SIG-M5 treated with dmso at 0.1 percent for 504 hours (cell line): ENCODE measurements at regions not wholly inside any gene's neighbourhood (a gene's known extent, or its start where the extent isn't known, plus 50 kb on each side); places are given as distances from the start of the nearest gene placed in this dataset.

Experiments used
- DNase-seq: peaks from one replicate; lab custom pipeline; 2025; ENCODE audit not compliant: unreplicated experiment; lab: John Stamatoyannopoulos, UW

GRCh38 chr16:64469906-64470702 lies 651.8 kb downstream of the CDH11 start:
- no peak for DNase-seq

GRCh38 chr16:64469351-64469750 lies 652.5 kb downstream of the CDH11 start:
- no peak for DNase-seq

GRCh38 chr16:64468515-64469090 lies 653.3 kb downstream of the CDH11 start:
- no peak for DNase-seq

- DNase-seq: no peak
Observed at GRCh38 chr16:64459821-64460220, 662.0 kb downstream of the CDH11 start.

GRCh38 chr16:64459402-64459801 lies 662.5 kb downstream of the CDH11 start:
- no peak for DNase-seq

- DNase-seq: no peak
Observed at GRCh38 chr16:64455275-64455674, 666.6 kb downstream of the CDH11 start.

GRCh38 chr16:64453646-64454045 lies 668.2 kb downstream of the CDH11 start:
- DNase-seq: no peak

GRCh38 chr16:64452446-64452845 lies 669.4 kb downstream of the CDH11 start:
- no peak for DNase-seq

GRCh38 chr16:64450177-64450576 lies 671.7 kb downstream of the CDH11 start:
- no peak for DNase-seq

- DNase-seq: no peak
Observed at GRCh38 chr16:64449506-64449905, 672.4 kb downstream of the CDH11 start.

- DNase-seq: no peak
Observed at GRCh38 chr16:64445649-64446048, 676.2 kb downstream of the CDH11 start.

- DNase-seq: no peak
Observed at GRCh38 chr16:64445245-64445644, 676.6 kb downstream of the CDH11 start.

GRCh38 chr16:64440421-64440831 lies 681.4 kb downstream of the CDH11 start:
- no peak for DNase-seq

GRCh38 chr16:64440005-64440404 lies 681.9 kb downstream of the CDH11 start:
- no peak for DNase-seq

- DNase-seq: no peak
Observed at GRCh38 chr16:64437706-64438324, 684.0 kb downstream of the CDH11 start.

GRCh38 chr16:64434526-64435069 lies 687.3 kb downstream of the CDH11 start:
- no peak for DNase-seq

- DNase-seq: no peak
Observed at GRCh38 chr16:64428463-64429113, 693.3 kb downstream of the CDH11 start.

GRCh38 chr16:64426131-64426666 lies 695.7 kb downstream of the CDH11 start:
- no peak for DNase-seq

- DNase-seq: no peak
Observed at GRCh38 chr16:64425381-64425780, 696.5 kb downstream of the CDH11 start.

- no peak for DNase-seq
Observed at GRCh38 chr16:64422259-64422658, 699.6 kb downstream of the CDH11 start.

- no peak for DNase-seq
Observed at GRCh38 chr16:64421515-64421914, 700.3 kb downstream of the CDH11 start.
